Hematopoietic multipotent progenitor cell treated with erythropoietin and hydrocortisone succinate and interleukin-3 and kit ligand, for 15 days (in vitro differentiated cells): ENCODE measurements at regions not wholly inside any gene's neighbourhood (a gene's known extent, or its start where the extent isn't known, plus 50 kb on each side); places are given as distances from the start of the nearest gene placed in this dataset.
A peak's percentile ranks its signal among the peaks of the same experiment; 100 is the strongest.
"Not testable (repeated sequence)": the region's sequence is repeated elsewhere in the genome, so short reads cannot be mapped to it uniquely, and the experiment has no call there.

Experiments used
- DNase-seq: peaks from one replicate; pipeline ENCODE4 v3.0.0-alpha.2; 2015; ENCODE audit warnings: low spot score

GRCh38 chr9:108062680-108063079 lies 573.1 kb upstream of the KLF4 start:
- DNase-seq: no peak

- peak; percentile 17 for DNase-seq
Observed at GRCh38 chr9:108060175-108060574, 570.6 kb upstream of the KLF4 start.

- DNase-seq: no peak
Observed at GRCh38 chr9:108058135-108058814, 568.7 kb upstream of the KLF4 start.

- no peak for DNase-seq
Observed at GRCh38 chr9:108057421-108058134, 568.0 kb upstream of the KLF4 start.

- no peak for DNase-seq
Observed at GRCh38 chr9:108056805-108057386, 567.3 kb upstream of the KLF4 start.

GRCh38 chr9:108056084-108056804 lies 566.7 kb upstream of the KLF4 start:
- DNase-seq: no peak

- DNase-seq: no peak
Observed at GRCh38 chr9:108054131-108054630, 564.6 kb upstream of the KLF4 start.

GRCh38 chr9:108053555-108054061 lies 564.0 kb upstream of the KLF4 start:
- no peak for DNase-seq

GRCh38 chr9:108052431-108053080 lies 563.0 kb upstream of the KLF4 start:
- DNase-seq: no peak

GRCh38 chr9:108050894-108051293 lies 561.3 kb upstream of the KLF4 start:
- no peak for DNase-seq

GRCh38 chr9:108049671-108050494 lies 560.3 kb upstream of the KLF4 start:
- no peak for DNase-seq

GRCh38 chr9:108049026-108049607 lies 559.5 kb upstream of the KLF4 start:
- no peak for DNase-seq

GRCh38 chr9:108048406-108049025 lies 558.9 kb upstream of the KLF4 start:
- no peak for DNase-seq

- not testable (repeated sequence) for DNase-seq
Observed at GRCh38 chr9:108047777-108048176, 558.2 kb upstream of the KLF4 start.

GRCh38 chr9:108047264-108047663 lies 557.7 kb upstream of the KLF4 start:
- no peak for DNase-seq

- no peak for DNase-seq
Observed at GRCh38 chr9:108045851-108046250, 556.3 kb upstream of the KLF4 start.

GRCh38 chr9:108043585-108043984 lies 554.0 kb upstream of the KLF4 start:
- DNase-seq: no peak

- DNase-seq: no peak
Observed at GRCh38 chr9:108041551-108041950, 552.0 kb upstream of the KLF4 start.

- DNase-seq: no peak
Observed at GRCh38 chr9:108040783-108041182, 551.2 kb upstream of the KLF4 start.

GRCh38 chr9:108039493-108039892 lies 549.9 kb upstream of the KLF4 start:
- no peak for DNase-seq
